ENCODE measurements at regions not wholly inside any gene's neighbourhood (a gene's known extent, or its start where the extent isn't known, plus 50 kb on each side); places are given as distances from the start of the nearest gene placed in this dataset.

- H3K27ac ChIP-seq, result peak overlapping the region in 13 of 21 experiments; percentile 9 to 91 (median 37)
These were observed 79.7 kb downstream of the FOXL3 start for GRCh38 chr7:369476-370258.

GRCh38 chr7:370259-370625 lies 80.3 kb downstream of the FOXL3 start:
- no peak overlapping the region for H3K4me3 ChIP-seq
- peak overlapping the region in 4 of 21 experiments; percentile 9 to 91 (median 72) for H3K27ac ChIP-seq

More at GRCh38 chr7:369476-370258, 79.7 kb downstream of the FOXL3 start:
- H3K4me3 ChIP-seq, result no peak overlapping the region

- Histone ChIP-seq H3K4me3 (no peak overlapping the region), H3K27ac (no peak overlapping the region)
These were observed 80.8 kb downstream of the FOXL3 start for GRCh38 chr7:370775-371118.

- Histone ChIP-seq H3K4me3 (no peak overlapping the region), H3K27ac (no peak overlapping the region)
These were observed 81.3 kb downstream of the FOXL3 start for GRCh38 chr7:371119-371778.

GRCh38 chr7:371779-372545 lies 82.0 kb downstream of the FOXL3 start:
- H3K27ac ChIP-seq, result peak overlapping the region in 2 of 21 experiments; percentile 48 to 87
- no peak overlapping the region for H3K4me3 ChIP-seq

- no peak overlapping the region for H3K4me3 ChIP-seq
- peak overlapping the region in 2 of 21 experiments; percentile 48 to 87 for H3K27ac ChIP-seq
These were observed 82.6 kb downstream of the FOXL3 start for GRCh38 chr7:372546-372931.

- no peak overlapping the region for H3K4me3 ChIP-seq
- H3K27ac ChIP-seq, result peak overlapping the region in 2 of 21 experiments; percentile 78 to 87
These were observed 83.2 kb downstream of the FOXL3 start for GRCh38 chr7:372932-373791.

GRCh38 chr7:373818-374705 lies 84.1 kb downstream of the FOXL3 start:
- peak overlapping the region in 2 of 21 experiments; percentile 78 to 87 for H3K27ac ChIP-seq
- no peak overlapping the region for H3K4me3 ChIP-seq

GRCh38 chr7:374706-375311 lies 84.8 kb downstream of the FOXL3 start:
- no peak overlapping the region for H3K4me3 ChIP-seq

GRCh38 chr7:375321-375831 lies 85.4 kb downstream of the FOXL3 start:
- H3K4me3 ChIP-seq, result no peak overlapping the region

More at GRCh38 chr7:374706-375311, 84.8 kb downstream of the FOXL3 start:
- H3K27ac ChIP-seq, result peak overlapping the region in 2 of 21 experiments; percentile 78 to 87

GRCh38 chr7:375901-376305 lies 85.9 kb downstream of the FOXL3 start:
- peak overlapping the region in 2 of 21 experiments; percentile 78 to 87 for H3K27ac ChIP-seq
- no peak overlapping the region for H3K4me3 ChIP-seq

More at GRCh38 chr7:375321-375831, 85.4 kb downstream of the FOXL3 start:
- peak overlapping the region in 2 of 21 experiments; percentile 78 to 87 for H3K27ac ChIP-seq

- H3K4me3 ChIP-seq, result no peak overlapping the region
- peak overlapping the region in 2 of 21 experiments; percentile 69 to 87 for H3K27ac ChIP-seq
These were observed 86.5 kb downstream of the FOXL3 start for GRCh38 chr7:376306-377079.

- peak overlapping the region in 2 of 21 experiments; percentile 69 to 87 for H3K27ac ChIP-seq
- no peak overlapping the region for H3K4me3 ChIP-seq
These were observed 87.4 kb downstream of the FOXL3 start for GRCh38 chr7:377080-378040.

- peak overlapping the region in 1 of 21 experiments; percentile 87 for H3K27ac ChIP-seq
These were observed 88.1 kb downstream of the FOXL3 start for GRCh38 chr7:378041-378420.

GRCh38 chr7:378551-379455 lies 88.8 kb downstream of the FOXL3 start:
- Histone ChIP-seq H3K4me3 (peak overlapping the region in 2 of 7 experiments; percentile 1 to 23), H3K27ac (no peak overlapping the region)

More at GRCh38 chr7:378041-378420, 88.1 kb downstream of the FOXL3 start:
- H3K4me3 ChIP-seq, result no peak overlapping the region

Measured in skin epidermis (tissue), 12 donors.